ENCODE measurements at regions not wholly inside any gene's neighbourhood (a gene's known extent, or its start where the extent isn't known, plus 50 kb on each side); places are given as distances from the start of the nearest gene placed in this dataset.
"Not testable (repeated sequence)": the region's sequence is repeated elsewhere in the genome, so short reads cannot be mapped to it uniquely, and the experiment has no call there.

DNA sequence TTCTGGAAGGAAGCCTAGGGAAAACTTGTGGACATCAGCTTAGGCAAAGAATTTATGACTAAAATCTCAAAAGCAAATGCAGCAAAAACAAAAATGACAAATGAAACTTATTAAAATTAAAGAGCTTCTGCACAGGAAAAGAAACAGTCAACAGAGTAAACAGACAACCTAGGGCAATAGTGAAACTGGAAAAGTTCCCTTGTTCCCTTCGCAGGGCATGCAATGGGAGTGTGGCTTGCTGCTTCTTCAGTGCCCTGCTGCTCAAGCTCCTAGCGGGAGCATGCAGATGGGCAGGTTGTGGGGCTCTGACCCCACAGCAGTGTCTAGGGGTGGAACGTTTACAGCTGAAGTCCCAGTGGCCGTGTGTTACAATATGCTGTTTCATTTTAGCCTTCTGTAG, 1797.4 kb downstream of the NCAM2 start:
- no peak for DNase-seq

DNA sequence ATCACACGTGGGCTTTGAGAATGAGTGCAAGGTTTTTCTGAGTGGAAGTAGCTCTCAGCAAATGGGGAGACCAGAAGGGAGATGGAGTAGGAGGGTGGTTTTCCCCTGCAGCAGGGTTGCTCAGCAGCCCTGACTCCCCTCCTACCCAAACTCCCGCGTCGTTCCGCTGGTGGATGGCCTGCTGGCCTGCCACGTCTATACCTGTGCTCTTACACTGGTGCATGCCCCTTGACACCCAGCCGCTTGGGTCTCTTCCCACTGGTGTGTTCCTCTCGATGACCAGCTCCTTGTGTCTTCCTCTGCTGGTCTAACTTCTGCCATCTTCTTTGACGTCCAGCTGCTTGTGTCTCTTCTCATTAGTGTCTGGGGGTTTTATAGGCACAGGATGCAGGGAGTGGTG, 1797.9 kb downstream of the NCAM2 start:
- DNase-seq = no peak

GRCh38 chr21:22804151-22804550, 1805.9 kb downstream of the NCAM2 start:
- DNase-seq = no peak

GRCh38 chr21:22806278-22806677, 1808.1 kb downstream of the NCAM2 start:
- DNase-seq = no peak

DNA sequence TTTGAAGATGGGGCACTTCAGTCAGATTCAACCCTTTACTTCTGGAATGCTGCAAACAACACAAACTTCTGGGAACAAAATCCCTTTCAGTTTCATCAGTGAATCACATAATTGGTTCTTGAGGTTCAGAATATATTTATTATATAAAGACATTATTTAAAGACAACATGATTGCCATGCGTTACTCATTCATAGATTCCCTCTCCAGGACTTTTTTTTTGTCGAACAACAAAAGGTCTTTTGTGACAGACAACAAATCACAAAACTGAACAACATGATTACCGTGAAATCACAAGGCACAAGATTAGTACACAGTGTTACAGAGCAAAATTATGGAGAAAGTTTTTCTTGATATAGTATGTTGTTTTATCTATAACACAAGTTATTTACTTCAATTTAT, 1815.0 kb downstream of the NCAM2 start:
- no peak for DNase-seq

DNA sequence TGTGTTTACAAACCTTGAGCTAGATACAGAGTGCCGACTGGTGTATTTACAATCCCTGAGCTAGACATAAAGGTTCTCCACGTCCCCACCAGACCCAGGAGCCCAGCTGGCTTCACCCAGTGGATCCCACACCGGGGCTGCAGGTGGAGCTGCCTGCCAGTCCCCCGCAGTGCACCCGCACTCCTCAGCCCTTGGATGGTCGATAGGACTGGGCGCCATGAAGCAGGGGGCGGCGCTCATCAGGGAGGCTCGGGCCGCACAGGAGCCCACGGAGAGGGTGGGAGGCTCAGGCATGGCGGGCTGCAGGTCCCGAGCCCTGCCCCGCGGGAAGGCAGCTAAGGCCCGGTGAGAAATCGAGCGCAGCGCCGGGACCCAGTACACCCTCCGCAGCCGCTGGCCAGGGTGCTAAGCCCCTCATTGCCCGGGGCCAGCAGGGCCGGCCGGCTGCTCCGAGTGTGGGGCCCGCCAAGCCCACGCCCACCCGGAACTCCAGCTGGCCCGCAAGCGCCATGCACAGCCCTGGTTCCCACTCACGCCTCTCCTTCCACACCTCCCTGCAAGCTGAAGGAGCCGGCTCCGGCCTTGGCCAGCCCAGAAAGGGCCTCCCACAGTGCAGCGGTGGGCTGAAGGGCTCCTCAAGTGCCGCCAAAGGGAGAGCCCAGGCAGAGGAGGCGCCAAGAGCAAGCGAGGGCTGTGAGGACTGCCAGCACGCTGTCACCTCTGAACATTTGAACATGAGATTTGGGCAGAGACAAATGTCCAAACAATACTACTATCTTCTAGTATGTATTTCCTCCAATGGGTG, 1820.7 kb downstream of the NCAM2 start:
- DNase-seq = not testable (repeated sequence)

- no peak for DNase-seq
Measured at GRCh38 chr21:22827422-22827821, 1829.2 kb downstream of the NCAM2 start.

DNA sequence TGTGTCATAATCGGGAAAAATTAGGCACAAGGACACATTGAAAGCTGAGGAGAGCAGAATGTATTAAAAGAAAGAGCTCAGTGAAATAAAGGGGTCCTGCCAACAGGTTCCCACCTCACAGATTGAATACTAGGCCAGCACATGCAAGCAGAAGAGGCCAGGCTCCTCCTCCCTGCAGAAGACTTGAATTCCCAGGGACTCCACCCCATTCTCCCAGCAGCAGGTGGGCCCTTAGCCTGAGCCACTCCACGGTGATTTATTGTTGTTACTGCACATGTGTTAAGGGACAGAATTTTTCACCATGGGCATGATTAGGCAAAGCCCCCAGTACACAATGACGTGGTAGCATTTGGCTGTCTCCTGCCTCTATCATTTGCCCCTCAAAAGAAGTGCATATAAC, 1844.7 kb downstream of the NCAM2 start:
- DNase-seq = no peak

DNA sequence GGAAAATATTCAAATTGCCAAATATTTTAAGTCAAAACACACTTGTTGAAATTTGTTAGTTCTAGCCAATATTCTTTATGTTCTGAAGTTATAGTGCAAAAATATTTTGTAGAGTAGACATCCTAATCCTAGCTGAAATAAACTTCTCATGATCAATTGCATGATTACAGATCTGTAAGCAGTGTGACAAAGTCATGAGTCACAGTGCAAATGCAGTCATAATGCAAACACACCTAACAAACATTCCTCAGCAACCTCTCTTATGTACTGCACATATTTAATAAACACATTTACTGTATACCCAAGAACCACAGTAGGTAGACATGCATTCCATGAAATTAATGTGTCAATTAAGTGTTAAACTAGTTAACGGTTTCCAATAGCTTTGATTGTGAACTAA, 1857.4 kb downstream of the NCAM2 start:
- DNase-seq = no peak

GRCh38 chr21:22871692-22872091, 1873.5 kb downstream of the NCAM2 start:
- DNase-seq = no peak

GRCh38 chr21:22880573-22880972, 1882.4 kb downstream of the NCAM2 start:
- no peak for DNase-seq

DNA sequence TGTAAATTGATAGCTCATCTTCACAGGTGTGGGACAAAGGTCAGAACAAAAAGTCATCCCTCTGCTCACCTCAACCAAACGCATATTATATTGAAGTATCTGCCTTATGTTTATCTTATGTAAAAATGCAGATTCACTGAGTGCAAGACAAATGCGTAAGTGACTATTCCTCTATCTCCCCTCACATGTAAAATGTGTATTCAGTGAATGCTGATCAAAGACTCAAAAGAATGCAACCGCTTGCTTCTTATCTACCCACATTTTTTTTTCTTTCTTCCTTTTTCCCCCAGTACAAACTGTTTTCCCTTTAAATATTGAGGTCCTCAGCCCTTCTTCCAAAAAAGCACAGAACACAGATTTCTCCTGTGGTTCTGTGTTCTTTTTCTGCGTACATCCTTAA, 1882.9 kb downstream of the NCAM2 start:
- DNase-seq = no peak

GRCh38 chr21:22885079-22885478, 1886.9 kb downstream of the NCAM2 start:
- DNase-seq = no peak

- DNase-seq = no peak
Measured at GRCh38 chr21:22885614-22886013, 1887.4 kb downstream of the NCAM2 start.

GRCh38 chr21:22889445-22889844, 1891.2 kb downstream of the NCAM2 start:
- no peak for DNase-seq

GRCh38 chr21:22890656-22891055, 1892.4 kb downstream of the NCAM2 start:
- no peak for DNase-seq

- DNase-seq = no peak
Measured at GRCh38 chr21:22892028-22892427, 1893.8 kb downstream of the NCAM2 start.

DNA sequence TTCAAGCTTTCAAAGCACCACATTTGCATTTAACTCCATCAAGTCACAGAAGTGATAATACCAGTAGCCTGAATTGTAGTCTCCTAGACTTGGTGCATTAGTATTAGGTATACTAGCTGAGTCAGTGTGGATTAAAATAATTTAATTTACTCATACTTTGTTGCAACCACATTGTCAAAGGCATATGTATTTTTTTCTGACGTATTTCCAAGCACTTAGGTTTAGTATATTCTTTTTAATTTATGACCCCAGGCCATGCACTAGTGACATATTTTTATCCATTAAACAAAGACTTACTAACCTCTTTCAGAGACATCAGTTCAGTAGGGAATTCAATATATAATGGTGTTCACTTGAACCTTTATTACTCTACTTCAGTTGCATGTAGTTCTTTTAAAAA, 1894.5 kb downstream of the NCAM2 start:
- DNase-seq = no peak

GRCh38 chr21:22898051-22898665, 1899.9 kb downstream of the NCAM2 start:
- no peak for DNase-seq

DNA sequence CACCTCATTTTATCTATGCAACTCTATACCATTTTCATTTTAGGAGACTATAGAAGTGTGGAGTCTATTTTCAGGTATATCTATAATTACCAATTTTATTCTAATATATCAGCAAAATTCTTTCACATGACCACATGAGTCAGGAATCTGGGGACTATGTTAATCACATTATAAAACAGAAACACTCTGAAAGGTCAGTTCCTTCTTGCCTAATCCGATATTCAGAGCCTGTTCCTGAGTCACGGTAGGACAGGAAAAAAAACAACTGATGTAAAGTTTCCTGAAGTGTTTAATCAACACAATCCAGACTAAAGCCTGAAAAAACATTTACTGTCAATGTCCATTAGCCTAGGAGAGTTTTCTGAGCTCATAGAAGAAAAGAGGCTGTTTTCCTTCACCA, 1902.3 kb downstream of the NCAM2 start:
- no peak for DNase-seq

DNA sequence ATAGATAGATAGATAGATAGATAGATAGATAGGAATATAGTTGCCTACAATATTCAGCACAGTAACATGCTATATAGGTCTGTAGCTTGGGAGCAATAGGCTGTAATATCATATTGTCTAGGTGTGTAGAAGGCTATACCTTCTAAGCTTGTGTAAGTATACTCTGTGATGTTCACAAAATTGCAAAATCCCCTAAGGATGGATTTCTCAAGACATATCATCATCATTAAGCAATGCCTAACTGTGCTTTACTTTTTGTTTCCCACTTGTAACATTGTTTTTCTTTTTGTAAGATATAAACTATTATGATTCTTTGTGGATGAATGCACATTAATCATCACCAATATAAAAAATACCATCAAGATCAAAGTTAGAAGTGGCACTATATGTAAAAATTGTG, 1905.6 kb downstream of the NCAM2 start:
- DNase-seq = no peak

- no peak for DNase-seq
Measured at GRCh38 chr21:22904385-22904784, 1906.2 kb downstream of the NCAM2 start.

DNA sequence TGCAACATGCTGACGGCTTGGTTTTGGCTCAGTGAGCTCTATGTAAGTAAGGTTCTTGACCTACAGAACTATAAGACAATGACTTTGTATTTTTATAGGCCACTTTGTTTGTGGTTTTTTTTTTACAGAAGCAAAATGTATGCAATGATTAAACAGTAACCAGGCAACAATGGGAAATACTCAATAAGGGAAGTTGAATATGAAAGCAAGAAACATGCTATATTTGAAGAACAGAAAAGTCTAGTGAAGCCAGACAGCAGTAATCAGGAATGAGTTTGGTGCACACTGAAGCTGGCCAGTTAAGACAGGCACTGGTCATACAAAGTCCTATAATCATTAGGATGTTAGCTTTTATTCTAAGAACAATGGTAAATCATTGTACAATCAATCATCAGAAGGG, 1926.8 kb downstream of the NCAM2 start:
- no peak for DNase-seq

DNA sequence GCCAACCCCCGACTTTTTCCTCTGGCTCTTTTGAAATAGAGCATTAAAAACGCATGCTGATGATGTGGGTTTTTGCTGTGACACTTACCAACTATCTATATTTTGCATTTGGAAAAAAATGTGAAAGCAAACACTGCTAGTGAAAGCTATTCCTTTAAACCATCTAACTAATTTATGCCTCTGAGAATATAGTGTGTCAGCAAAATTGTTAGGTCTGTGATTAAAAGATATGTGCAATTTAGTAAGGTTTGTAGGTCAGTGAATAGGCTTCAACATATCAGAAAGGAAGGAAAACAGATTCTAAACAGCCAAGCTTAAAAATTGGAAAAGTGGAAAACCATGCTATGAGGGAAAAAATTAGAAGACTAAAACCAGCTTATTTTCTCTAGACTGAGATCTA, 1929.3 kb downstream of the NCAM2 start:
- DNase-seq = no peak
